NCI-H1092 (cell line): ENCODE measurements at regions not wholly inside any gene's neighbourhood (a gene's known extent, or its start where the extent isn't known, plus 50 kb on each side); places are given as distances from the start of the nearest gene placed in this dataset.
"Not testable (repeated sequence)": the region's sequence is repeated elsewhere in the genome, so short reads cannot be mapped to it uniquely, and the experiment has no call there.

Source experiments
- DNase-seq: peaks from one replicate; lab custom pipeline; 2025; lab: John Stamatoyannopoulos, UW

DNA sequence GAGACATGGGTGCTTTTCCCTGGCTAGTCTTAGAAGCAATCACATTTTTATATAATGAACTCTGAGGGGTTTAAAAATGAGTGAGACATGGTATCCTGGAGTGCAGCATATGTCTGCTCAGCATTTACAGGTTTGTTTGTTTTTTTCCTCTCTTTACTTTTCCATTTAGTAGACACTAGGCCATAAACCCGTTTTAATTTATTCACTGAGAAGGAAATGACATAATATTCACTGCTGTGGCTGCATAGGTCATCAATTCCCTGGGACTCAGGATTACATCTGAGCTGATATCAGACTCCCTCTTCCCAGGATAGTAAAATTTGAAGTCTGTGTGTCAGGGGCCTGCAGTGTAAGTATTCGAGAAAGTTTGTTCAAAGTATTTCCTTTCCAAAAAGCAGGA lies 178.9 kb upstream of the SPRY1 start:
- DNase-seq = no peak

DNA sequence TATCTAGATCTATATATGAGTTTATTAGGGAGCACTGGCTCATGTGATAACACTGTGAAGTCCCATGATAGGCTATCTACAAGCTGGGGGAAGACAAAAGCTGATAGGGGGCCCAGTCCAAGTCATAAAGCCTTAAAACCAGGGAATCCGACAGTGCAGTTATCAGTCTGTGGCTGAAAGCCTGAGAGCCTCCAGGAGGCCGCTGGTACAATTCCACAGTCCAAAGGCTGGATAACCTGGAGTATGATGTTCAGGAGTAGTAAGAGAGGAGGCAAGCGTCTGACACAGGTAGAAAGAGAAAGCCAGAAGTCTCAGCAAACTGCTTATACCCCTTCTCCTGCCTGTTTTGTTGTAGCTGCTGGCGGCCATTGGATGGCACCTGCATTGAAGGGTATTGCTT lies 177.6 kb upstream of the SPRY1 start:
- no peak for DNase-seq

DNA sequence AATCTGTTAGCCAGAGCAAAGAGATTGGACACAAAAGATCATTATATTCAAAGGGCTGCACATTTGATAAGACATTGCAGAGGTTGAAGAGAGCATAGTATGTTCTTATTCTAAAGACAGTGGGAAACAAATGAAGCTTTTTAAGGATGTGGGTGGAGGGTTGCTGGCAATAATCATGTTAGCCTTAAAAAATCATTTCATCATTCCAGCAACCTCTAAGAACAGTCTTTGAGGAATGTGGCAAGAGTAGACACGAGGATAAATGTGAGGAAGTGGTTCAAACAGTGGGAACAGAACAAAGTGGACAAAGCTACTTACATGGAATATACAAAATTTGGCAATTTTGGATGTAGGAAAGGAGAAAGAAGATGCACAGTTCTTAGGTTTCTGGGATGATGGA lies 167.3 kb upstream of the SPRY1 start:
- DNase-seq = no peak

DNA sequence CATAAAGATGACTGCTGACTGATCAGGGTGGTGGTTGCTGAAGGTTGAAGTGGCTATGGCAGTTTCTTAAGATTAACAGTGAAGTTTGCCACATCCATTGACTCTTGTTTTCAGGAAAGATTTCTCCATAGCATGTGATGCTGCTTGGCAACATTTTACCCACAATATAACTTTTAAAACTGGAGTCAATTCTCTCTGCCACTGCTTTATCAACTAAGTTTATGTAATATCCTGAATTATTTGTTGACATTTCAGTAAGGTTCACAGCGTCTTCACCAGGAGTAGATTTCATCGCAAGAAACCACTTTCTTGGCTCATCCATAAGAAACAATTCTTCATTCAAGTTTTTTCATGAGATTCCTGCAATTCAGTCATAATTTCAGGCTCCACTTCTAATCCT lies 166.5 kb upstream of the SPRY1 start:
- DNase-seq = no peak

DNA sequence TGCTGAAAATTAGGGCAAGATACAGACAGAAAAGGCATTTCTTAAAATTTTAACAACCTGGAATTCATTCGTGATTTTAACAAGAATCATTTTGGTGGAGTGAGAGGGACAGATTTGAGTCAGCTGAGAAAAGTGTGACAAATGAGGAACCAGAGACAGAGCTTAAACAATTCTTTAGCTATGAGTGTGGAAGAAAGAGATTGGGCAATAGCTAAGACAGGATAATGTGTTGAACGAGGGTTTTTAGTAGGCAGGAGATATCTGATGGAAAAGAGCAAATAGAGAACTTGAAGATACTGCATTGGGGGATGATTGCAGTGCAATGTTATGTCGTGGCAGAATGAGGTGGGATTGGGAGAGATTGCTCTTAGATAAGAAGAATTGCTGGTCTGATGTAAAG lies 164.2 kb upstream of the SPRY1 start:
- no peak for DNase-seq

DNA sequence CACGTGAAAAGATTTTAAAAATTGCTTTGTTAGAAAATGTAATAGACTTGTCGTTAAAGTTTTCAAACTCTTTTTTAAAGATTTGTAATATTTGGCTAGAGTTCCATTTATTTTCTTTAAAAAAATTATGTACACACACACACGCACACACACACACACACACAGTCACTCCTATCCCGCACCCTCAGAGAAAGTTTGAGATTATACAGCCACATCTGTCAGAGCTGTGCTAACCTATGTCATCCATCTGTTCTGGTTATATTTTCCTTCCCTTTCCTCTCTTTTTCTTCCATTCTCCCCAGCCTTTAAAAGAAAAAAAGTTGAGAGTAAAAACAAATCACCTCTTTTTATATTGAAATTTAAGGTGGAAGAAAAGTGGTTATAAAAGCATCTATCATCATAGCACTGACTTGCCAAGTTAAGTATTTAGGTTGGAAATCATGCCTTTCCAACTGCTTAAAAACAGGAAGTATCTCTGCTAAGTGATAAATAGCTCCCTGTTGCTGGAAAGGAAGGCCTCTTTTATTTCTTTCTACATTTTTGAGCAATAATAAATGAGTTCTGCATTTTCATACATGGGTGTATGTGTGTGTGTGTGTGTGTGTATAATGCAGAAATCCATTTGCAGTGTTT lies 163.3 kb upstream of the SPRY1 start:
- no peak for DNase-seq

DNA sequence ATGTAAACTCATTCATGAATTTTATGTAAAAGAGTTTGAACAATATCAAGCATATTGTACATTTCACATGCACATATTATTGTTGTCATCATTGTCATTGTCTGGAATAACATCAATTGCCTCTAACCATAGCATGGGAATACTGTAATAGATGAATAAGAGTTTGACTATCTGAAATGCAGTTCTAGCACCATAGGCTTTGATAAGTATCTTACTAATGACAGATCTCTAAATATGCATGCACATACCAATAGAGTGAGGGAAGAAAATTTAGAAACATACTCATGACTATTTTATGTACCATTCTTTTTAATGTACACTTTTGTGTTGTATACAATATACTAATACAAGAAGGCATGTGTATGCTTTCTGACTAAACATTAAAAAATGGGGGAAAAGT lies 161.6 kb upstream of the SPRY1 start:
- no peak for DNase-seq

DNA sequence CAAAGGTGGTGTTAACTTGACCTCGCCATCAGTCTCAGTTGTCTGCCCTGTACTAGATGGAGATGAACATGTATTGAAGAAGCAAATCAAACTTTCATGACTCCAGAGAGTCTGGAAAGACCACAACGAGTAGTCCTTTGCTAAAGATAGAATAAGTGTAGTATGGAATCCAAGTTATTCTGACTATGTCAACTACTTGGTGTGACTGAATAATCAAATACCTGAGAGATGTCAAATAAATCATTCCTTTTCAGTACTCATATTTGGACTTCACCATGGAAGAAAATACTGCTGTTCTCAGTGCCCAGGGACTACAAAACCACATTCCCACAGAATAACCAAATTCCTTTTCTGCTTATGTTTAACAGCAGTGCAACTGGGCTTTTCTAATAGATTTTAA lies 161.2 kb upstream of the SPRY1 start:
- DNase-seq = no peak

DNA sequence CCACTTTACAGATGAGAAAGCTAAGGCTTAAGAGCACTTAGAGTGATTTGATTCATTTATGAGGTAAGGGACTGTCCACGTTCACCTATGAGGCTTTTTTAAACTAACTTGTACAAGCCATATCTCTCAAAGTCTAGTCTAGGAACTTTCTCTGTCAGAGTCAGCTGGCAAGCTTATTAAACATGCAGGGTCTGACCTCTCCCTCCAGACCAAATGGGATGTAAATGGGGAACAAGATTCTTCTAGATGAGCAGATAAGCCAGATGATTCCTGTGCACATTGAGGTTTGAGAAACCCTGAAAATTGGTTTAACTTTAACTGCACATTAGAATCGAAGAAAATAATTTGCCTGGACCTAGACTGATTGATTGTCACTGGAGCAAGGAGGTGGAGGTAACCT lies 160.0 kb upstream of the SPRY1 start:
- DNase-seq = no peak

DNA sequence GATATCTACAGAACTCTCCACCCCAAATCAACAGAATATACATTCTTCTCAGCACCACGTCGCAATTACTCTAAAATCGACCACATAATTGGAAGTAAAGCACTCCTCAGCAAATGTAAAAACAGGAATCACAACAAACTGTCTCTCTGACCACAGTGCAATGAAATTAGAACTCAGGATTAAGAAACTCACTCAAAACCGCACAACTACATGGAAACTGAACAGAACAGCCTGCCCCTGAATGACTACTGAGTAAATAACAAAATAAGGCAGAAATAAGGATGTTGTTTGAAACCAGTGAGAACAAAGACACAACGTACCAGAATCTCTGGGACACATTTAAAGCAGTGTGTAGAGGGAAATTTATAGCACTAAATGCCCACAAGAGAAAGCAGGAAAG lies 156.3 kb upstream of the SPRY1 start:
- DNase-seq = not testable (repeated sequence)

DNA sequence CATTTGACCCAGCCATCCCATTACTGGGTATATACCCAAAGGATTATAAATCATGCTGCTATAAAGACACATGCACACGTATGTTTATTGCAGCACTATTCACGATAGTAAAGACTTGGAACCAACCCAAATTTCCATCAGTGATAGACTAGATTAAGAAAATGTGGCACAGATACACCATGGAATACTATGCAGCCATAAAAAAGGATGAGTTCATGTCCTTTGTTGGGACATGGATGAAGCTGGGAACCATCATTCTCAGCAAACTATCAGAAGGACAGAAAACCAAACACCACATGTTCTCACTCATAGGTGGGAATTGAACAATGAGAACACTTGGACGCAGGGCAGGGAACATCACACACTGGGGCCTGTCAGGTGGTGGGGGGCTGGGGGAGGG lies 153.4 kb upstream of the SPRY1 start:
- DNase-seq = not testable (repeated sequence)

DNA sequence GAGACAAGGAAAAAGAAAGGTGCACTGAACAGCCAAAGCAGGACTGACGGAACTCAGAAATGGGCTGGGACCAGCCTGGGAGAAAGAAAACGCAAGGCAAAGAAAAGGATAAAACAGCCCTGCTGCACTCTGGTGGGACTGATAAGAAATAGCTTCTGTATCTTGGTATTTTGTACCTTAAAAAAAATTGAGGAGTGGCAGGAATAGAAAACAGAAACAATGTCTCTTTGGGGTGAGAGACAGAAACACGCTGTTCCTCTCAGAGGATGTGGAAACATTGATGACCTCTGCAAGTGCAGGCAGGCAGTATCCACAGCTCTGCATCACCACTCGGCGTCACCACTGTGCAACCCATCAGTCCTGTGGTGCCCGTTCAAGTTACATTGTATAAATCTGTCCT lies 152.5 kb upstream of the SPRY1 start:
- DNase-seq = no peak

DNA sequence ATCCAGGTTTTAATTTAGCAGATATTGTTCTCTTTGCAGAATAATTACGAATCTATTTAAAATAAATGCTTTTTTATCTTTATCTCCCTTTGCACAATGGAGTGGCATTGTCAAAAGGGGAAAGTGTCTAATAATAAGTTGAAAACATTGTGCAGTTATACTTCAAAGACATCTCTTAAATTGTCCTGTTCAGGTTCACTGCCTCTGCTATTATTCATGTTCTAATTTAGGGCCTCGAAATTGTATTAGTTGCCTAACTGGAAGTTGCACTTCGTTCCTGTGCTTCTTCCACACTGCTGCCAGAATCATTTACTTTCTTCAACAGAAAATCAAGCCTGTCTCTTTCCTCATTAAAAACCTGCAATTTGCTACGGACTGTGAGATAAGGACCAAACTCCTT lies 150.5 kb upstream of the SPRY1 start:
- no peak for DNase-seq

DNA sequence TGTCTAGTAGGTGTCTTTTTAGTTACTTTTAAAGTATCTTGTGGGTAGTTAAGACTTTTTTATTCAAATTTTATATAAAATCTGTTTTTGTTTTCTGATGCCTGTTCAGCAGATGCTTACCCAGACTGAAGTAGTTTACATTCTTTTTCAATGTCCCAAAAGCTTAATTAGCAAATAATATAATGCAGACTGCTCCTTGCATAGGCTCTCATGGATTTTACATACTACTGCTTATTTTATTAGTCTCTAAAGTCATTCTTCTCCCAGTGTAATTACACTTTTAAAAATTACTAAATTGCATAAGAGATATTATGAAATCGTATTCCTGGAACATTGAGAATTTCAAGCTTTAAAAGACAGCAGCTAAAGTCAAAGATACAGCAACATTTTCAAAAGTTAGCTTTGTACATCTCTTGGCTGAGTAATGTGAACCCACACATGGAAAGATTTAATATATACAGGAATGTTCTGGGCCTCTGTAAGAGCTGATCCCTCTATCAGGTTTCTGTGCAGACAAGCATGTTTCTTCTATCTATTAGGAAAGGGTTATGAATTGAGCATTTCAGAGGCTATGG lies 148.4 kb upstream of the SPRY1 start:
- DNase-seq = no peak

DNA sequence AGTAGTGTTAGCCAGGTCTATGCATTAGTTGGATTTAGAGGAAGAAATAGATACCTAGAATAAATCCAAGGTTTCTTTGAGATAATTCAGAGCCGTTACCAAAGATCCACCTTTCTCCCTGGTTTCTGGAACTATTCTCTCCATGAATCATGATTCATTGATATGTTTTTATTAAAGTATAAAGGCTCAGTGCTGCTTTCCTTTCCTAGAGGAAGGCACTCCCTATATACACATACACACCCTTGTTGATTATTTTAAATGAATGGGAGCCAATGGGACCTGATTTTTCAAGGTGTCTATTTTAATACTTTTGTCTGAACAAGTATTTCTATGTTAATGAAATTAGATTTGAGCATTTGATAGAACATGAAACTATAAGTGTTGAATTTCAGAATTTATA lies 146.8 kb upstream of the SPRY1 start:
- DNase-seq = no peak

DNA sequence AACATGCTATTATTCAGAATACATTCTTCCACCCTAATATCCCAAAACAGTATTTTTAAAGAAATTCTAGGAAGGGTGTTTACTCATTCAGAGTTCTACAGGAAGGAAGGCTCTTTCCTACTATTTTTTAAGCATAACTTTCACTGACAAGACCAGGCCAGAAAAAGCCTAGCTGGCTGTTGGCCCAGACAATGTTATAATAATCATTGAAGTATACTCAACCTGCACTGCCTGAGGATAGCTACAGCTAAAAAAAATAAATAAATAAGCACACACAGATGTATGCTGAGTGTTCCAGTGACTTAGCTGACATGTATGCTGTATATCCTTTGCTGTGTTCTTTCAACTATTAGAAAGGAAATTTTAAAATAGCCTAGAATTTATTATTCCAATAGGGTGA lies 145.8 kb upstream of the SPRY1 start:
- DNase-seq = peak; percentile 10

DNA sequence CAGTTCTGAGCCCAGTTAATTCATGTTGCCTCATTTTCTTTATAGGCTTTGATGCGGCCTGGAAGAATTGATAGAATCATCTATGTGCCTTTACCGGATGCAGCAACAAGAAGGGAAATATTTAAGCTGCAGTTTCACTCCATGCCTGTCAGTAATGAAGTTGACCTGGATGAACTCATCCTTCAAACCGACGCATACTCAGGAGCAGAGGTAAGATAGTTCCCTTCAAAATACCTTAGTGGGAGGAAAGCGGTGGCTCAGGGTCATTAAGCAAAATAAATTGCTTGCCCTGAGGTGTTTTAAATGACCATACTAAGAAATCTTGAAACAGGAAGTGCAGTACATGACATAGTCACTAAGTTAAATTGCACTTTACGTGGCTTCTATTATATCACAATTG lies 140.6 kb upstream of the SPRY1 start:
- no peak for DNase-seq

DNA sequence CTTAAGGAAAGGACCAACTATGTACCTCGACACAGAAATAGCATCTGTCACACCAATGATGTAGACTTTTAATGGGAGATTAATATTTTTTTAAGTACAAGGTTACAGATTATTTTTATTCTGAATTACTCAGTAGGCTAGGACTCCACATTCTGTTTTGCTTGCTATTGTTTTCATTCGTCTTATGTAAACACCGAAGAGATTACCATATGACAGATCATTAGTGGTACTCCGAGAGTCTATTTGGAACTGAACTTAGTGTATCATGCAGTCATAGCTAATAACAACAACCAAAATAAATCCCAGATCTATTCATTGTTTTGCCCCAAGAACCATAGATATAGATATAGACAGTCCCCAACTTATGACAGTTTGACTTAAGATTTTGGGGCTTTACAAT lies 139.7 kb upstream of the SPRY1 start:
- DNase-seq = no peak

DNA sequence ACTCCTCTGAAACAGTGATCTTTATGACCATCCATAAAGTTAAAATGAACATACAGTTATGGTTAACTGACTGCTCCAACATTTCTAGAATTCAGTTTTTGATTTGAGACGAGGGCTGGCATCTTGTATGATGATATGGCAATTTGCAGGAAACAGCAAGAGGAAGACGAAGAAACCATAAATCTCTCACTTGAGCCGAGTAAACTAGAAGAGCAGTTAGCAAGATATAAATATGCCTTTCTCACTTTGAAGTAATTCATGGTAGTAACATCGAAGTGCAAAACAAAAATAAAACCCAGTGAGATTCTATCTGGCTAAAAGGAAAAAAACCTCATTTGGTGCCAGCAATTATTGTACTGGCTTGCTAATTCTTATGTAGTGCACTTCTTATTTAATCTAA lies 139.0 kb upstream of the SPRY1 start:
- DNase-seq = no peak

DNA sequence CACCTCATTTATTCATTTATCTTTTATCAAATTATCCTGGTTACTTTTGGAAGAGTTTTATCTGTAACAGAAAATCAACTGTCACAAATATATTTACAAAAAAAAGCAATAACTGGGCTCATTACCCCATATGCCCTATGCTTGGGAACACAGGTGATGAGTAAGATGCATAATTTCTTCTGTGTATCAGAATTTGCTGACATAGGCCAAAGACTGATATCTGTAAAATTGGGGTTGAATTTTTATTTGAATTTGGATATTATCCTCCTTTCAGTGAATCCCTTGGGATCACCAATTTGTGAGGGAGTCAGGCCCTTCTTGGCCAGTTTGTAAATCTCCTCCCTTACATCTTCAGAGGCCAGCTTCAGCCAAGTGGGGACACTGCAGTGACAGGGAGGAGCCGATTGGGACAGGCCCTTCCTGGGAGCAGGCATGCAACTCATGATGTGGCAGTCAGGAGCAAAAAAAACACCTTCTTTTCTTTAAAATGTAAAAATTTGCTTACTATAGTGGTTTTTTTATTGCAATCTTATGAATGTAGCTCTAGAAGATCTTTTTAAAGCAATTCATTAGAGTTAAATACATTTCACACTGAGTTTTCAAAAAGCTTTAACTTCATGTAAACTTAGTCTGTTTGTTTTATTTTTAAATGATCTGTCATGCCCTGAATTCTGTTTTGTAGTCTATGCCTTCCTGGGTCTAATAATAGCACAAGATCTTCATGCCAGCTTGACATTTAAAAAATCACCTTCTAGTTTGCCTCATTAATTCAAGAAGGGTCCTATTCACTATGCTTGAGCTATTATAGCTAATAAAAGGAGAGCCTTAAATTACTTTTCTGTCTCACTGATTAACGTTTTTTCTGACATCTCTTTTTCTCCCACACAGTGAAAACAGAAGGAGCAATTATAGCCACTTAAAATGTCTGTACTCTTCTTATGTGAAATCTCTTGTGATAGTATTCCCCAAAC lies 136.6 kb upstream of the SPRY1 start:
- DNase-seq = no peak

DNA sequence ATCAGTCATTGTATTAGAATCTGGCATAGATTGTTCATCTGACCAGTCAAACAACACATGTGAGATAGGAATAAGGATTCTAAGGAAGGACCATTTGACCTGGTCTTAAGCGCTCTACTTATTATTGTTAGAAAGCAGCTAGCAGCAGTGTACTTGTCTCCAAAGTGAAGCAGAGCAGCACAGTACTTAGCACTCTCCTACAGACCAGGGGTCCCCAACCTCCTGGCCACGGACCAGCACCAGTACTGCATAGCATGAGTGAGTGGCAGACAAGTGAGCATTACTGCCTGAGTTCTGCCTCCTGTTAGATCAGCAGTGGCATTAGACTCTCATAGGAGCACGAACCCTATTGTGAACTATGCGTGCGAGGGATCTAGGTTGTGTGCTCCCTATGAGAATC lies 135.9 kb upstream of the SPRY1 start:
- no peak for DNase-seq

DNA sequence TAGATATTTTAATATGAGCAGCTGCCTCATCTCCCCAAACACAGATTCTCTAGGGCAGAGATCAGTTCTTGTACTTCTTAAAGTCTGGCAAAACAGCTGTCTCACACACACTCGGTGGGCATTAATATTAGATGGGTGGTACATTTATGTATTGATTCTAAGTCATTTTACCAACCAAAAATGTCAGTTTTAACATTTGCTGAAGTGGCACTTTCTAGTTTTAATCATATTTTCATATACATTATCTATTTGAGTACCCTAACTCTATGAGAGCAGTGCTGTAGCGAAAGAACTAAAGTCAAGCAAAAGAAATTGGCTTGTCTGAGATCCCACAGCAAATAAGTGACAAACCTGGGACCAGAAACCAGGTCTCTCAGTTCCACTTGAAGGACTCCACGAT lies 134.5 kb upstream of the SPRY1 start:
- no peak for DNase-seq

DNA sequence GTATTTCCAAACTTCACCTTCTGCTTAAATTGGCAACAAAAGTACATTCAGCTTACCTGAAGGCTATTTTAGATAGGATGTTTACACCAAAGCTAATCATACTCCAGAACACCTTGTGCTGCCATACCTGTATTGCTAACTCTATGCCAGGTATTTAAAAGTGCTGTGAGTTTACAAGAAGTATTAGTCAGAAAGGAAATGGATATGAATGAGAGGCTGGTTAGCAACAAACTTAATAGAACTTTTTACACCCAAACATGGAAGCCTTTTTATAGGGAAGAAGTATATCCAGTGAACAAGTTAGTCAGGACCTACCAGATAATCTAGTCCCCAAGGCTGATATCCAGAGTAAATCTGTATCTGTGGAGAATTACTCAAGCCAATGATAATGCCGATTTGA lies 131.2 kb upstream of the SPRY1 start:
- no peak for DNase-seq
